22Rv1 (cell line): ENCODE measurements at regions not wholly inside any gene's neighbourhood (a gene's known extent, or its start where the extent isn't known, plus 50 kb on each side); places are given as distances from the start of the nearest gene placed in this dataset.

Experiments
- ZFX ChIP-seq: fragments of 450-650 bp; IDR thresholded peaks from 2 replicates; pipeline ENCODE4 v1.6.1; 2017; ENCODE audit warnings: antibody characterized with exemption, borderline replicate concordance
- TF ChIP-seq, protein P1 (sequence below): fragments of 450-650 bp; IDR thresholded peaks from 2 replicates; pipeline ENCODE4 v1.5.1; 2017; ENCODE audit warnings: mild to moderate bottlenecking

DNA sequence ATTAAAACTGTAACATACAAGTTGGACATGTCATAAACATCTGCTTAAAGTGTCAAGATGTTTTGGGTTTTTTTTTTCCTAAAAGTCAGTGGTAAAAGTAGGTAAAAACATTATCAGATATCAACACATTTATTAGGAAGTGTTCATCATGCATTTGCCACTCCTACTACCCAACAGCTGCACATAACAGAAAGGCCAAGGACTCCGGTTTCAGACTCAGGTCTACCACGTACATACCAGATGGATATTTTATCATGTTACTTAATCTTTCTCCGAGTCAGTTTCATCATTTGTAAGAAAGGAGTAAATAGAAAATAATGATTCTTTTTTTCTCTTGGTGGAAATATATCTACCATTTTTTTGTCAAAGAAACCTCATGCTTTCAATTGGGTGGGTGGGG, 192.3 kb downstream of the UBE2E3 start:
- TF ChIP-seq, protein P1, sequence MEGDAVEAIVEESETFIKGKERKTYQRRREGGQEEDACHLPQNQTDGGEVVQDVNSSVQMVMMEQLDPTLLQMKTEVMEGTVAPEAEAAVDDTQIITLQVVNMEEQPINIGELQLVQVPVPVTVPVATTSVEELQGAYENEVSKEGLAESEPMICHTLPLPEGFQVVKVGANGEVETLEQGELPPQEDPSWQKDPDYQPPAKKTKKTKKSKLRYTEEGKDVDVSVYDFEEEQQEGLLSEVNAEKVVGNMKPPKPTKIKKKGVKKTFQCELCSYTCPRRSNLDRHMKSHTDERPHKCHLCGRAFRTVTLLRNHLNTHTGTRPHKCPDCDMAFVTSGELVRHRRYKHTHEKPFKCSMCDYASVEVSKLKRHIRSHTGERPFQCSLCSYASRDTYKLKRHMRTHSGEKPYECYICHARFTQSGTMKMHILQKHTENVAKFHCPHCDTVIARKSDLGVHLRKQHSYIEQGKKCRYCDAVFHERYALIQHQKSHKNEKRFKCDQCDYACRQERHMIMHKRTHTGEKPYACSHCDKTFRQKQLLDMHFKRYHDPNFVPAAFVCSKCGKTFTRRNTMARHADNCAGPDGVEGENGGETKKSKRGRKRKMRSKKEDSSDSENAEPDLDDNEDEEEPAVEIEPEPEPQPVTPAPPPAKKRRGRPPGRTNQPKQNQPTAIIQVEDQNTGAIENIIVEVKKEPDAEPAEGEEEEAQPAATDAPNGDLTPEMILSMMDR: no peak
- TF ChIP-seq ZFX: no peak
